ENCODE measurements at regions not wholly inside any gene's neighbourhood (a gene's known extent, or its start where the extent isn't known, plus 50 kb on each side); places are given as distances from the start of the nearest gene placed in this dataset.

GRCh38 chr2:217482056-217482710 is 520.6 kb downstream of the TNS1 start:
- Histone ChIP-seq H3K36me3 (ENCODE audit: insufficient read depth, low read length) (no peaks in the 10 kb centered on the region), H3K4me3 (ENCODE audit: insufficient read depth, low read depth, low read length) (no peak overlapping the region), H3K4me2 (ENCODE audit: low read length) (no peak overlapping the region), H3K4me1 (ENCODE audit: insufficient read depth, low read length) (no peaks in the 10 kb centered on the region), H4K20me1 (ENCODE audit: insufficient read depth, low read length) (no peaks in the 10 kb centered on the region), H2AFZ (ENCODE audit: low read depth, low read length) (no peak overlapping the region), H3K9ac (ENCODE audit: low read length) (no peak overlapping the region), H3K27me3 (ENCODE audit: insufficient read depth, low read length) (no peaks in the 10 kb centered on the region), H3K27ac (ENCODE audit: low read depth, low read length) (no peak overlapping the region), H3K79me2 (ENCODE audit: insufficient read depth, low read length) (no peaks in the 10 kb centered on the region), H3K9me3 (ENCODE audit: insufficient read depth, low read depth, low read length) (no peaks in the 10 kb centered on the region)
- no peak overlapping the region for H3K4me3 Mint-ChIP-seq (ENCODE audit: unreplicated experiment)
- FAIRE-seq = no peak
- no peaks in the 10 kb centered on the region for H3K36me3 Mint-ChIP-seq (ENCODE audit: low read depth, unreplicated experiment)
- DNase-seq (ENCODE audit: low read depth) = no peak
- H3K27me3 Mint-ChIP-seq (ENCODE audit: low read depth, unreplicated experiment) = no peaks in the 10 kb centered on the region
- H3K9me3 Mint-ChIP-seq (ENCODE audit: unreplicated experiment) = peaks cover 12% of the 10 kb centered on the region
- no peak overlapping the region for H3K27ac Mint-ChIP-seq (ENCODE audit: unreplicated experiment)
- no peak for TF ChIP-seq CTCF (IDR thresholded peaks at IDR 0.05; ENCODE audit: insufficient read depth, low read depth, low read length)
- no peak for TF ChIP-seq EZH2 (IDR thresholded peaks at IDR 0.05; ENCODE audit: insufficient read depth, low read length)
- H3K4me1 Mint-ChIP-seq (ENCODE audit: low read depth, unreplicated experiment) = peaks cover 13% of the 10 kb centered on the region

- no peaks in the 10 kb centered on the region for H3K27me3 ChIP-seq (ENCODE audit: insufficient read depth, low read length)
- peaks cover 12% of the 10 kb centered on the region for H3K9me3 Mint-ChIP-seq (ENCODE audit: unreplicated experiment)
- H3K4me3 ChIP-seq (ENCODE audit: insufficient read depth, low read depth, low read length) = no peak overlapping the region
- no peak overlapping the region for H2AFZ ChIP-seq (ENCODE audit: low read depth, low read length)
- TF ChIP-seq EZH2 (IDR thresholded peaks at IDR 0.05; ENCODE audit: insufficient read depth, low read length) (no peak), CTCF (IDR thresholded peaks at IDR 0.05; ENCODE audit: insufficient read depth, low read depth, low read length) (no peak)
- H3K4me2 ChIP-seq (ENCODE audit: low read length) = no peak overlapping the region
- H3K4me3 Mint-ChIP-seq (ENCODE audit: unreplicated experiment) = no peak overlapping the region
- H3K36me3 Mint-ChIP-seq (ENCODE audit: low read depth, unreplicated experiment) = peaks cover 3% of the 10 kb centered on the region
- no peak for FAIRE-seq
- H3K27ac Mint-ChIP-seq (ENCODE audit: unreplicated experiment) = no peak overlapping the region
- no peak overlapping the region for H3K27ac ChIP-seq (ENCODE audit: low read depth, low read length)
- H3K27me3 Mint-ChIP-seq (ENCODE audit: low read depth, unreplicated experiment) = no peaks in the 10 kb centered on the region
- no peaks in the 10 kb centered on the region for H3K36me3 ChIP-seq (ENCODE audit: insufficient read depth, low read length)
- H3K4me1 Mint-ChIP-seq (ENCODE audit: low read depth, unreplicated experiment) = peaks cover 16% of the 10 kb centered on the region
- no peaks in the 10 kb centered on the region for H4K20me1 ChIP-seq (ENCODE audit: insufficient read depth, low read length)
- H3K9me3 ChIP-seq (ENCODE audit: insufficient read depth, low read depth, low read length) = no peaks in the 10 kb centered on the region
- H3K79me2 ChIP-seq (ENCODE audit: insufficient read depth, low read length) = no peaks in the 10 kb centered on the region
- no peak overlapping the region for H3K9ac ChIP-seq (ENCODE audit: low read length)
- no peaks in the 10 kb centered on the region for H3K4me1 ChIP-seq (ENCODE audit: insufficient read depth, low read length)
- no peak for DNase-seq (ENCODE audit: low read depth)
These were observed 521.2 kb downstream of the TNS1 start for GRCh38 chr2:217481577-217481976.

- Histone ChIP-seq H3K9ac (ENCODE audit: low read length) (no peak overlapping the region), H4K20me1 (ENCODE audit: insufficient read depth, low read length) (no peaks in the 10 kb centered on the region), H3K9me3 (ENCODE audit: insufficient read depth, low read depth, low read length) (no peaks in the 10 kb centered on the region), H3K4me3 (ENCODE audit: insufficient read depth, low read depth, low read length) (no peak overlapping the region), H2AFZ (ENCODE audit: low read depth, low read length) (no peak overlapping the region), H3K4me2 (ENCODE audit: low read length) (no peak overlapping the region), H3K36me3 (ENCODE audit: insufficient read depth, low read length) (no peaks in the 10 kb centered on the region), H3K27me3 (ENCODE audit: insufficient read depth, low read length) (no peaks in the 10 kb centered on the region), H3K27ac (ENCODE audit: low read depth, low read length) (no peak overlapping the region), H3K4me1 (ENCODE audit: insufficient read depth, low read length) (peaks cover 9% of the 10 kb centered on the region), H3K79me2 (ENCODE audit: insufficient read depth, low read length) (no peaks in the 10 kb centered on the region)
- Mint-ChIP-seq H3K4me1 (ENCODE audit: low read depth, unreplicated experiment) (peaks cover 20% of the 10 kb centered on the region), H3K27me3 (ENCODE audit: low read depth, unreplicated experiment) (peaks cover 2% of the 10 kb centered on the region), H3K9me3 (ENCODE audit: unreplicated experiment) (peaks cover 12% of the 10 kb centered on the region), H3K4me3 (ENCODE audit: unreplicated experiment) (no peak overlapping the region), H3K36me3 (ENCODE audit: low read depth, unreplicated experiment) (peaks cover 4% of the 10 kb centered on the region), H3K27ac (ENCODE audit: unreplicated experiment) (peak overlapping the region; percentile 31)
- FAIRE-seq (no peak), DNase-seq (ENCODE audit: low read depth) (no peak)
- no peak for TF ChIP-seq CTCF (IDR thresholded peaks at IDR 0.05; ENCODE audit: insufficient read depth, low read depth, low read length)
- no peak for TF ChIP-seq EZH2 (IDR thresholded peaks at IDR 0.05; ENCODE audit: insufficient read depth, low read length)
These were observed 523.2 kb downstream of the TNS1 start for GRCh38 chr2:217479566-217479965.
